GM20431 (cell line): ENCODE measurements at regions not wholly inside any gene's neighbourhood (a gene's known extent, or its start where the extent isn't known, plus 50 kb on each side); places are given as distances from the start of the nearest gene placed in this dataset.

Experiments used
- in situ Hi-C: fragments of 300-500 bp; cut with MseI, MboI; formaldehyde crosslinking; loops from one replicate; pipeline ENCODE4 v1.15.0; 2020; ENCODE audit warnings: low sequenced_read_pairs; ENCODE audit not compliant: unreplicated experiment

GRCh38 chr7:124516911-124517310 is 248.7 kb downstream of the GPR37 start:
- in situ Hi-C loops = no loop called here

- in situ Hi-C loops = no loop called here
Measured at GRCh38 chr7:124515106-124515830, 250.3 kb downstream of the GPR37 start.

DNA sequence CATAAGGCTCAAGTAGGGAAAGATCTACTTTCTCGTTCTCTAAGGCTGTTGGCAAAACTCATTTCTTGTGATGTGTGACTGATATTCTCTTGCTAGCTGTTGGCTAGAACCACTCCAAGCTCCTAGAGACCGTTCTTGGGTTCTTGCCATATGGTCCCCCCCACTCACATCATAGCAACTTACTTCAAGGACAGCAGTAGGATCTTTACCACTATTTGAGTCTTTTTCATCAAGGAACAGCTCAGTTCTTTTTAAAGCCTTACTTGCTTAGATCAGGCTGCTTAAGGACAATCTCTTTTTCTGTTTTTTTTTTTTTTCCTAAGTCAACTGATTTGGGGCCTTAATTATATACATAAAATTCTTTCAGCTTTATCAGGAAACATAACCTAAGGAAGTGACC is 251.1 kb downstream of the GPR37 start:
- in situ Hi-C loops = no loop called here

DNA sequence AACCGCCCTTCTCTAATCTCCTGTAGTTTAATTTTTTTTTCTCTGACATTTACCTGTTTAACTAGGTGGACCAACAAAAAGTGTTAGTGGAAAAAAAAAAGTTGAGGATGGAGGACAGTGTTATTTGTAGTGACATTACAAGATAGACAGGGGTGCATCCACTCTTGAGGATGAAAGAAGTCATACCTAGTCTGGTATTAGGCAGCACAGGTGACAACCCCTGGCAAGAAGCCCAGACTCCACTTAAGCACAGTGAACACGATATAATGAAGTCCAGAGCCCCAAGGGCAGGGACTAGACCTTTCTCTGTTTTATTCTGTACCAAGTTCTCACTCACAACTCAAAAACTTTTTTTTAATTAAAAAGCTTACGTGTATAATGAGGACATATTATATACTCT is 268.4 kb downstream of the GPR37 start:
- in situ Hi-C loops = no loop called here

- in situ Hi-C loops = no loop called here
Measured at GRCh38 chr7:124489925-124490324, 275.7 kb downstream of the GPR37 start.

- in situ Hi-C loops = no loop called here
Measured at GRCh38 chr7:124489082-124489819, 276.3 kb downstream of the GPR37 start.

DNA sequence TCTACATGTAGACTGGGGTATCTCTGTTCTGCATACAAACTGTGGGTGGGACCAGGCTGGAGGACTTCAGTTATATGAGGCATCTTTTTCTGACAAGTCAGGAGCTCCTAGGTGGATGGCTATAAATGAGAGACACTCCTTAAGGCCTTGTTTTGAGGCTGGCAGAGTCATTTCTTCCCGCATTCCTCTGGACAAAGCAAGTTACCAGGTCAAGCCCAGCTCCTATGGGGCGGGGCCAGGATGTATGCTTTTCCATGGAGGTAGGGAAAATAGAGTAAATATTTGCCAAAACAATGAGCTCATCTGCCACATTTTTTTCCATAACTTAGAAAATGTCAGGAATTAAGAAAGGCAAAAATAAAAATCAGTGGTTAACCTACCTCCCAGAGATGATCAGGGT is 283.4 kb downstream of the GPR37 start:
- in situ Hi-C loops = no loop called here

- in situ Hi-C loops = no loop called here
Measured at GRCh38 chr7:124480821-124481290, 284.7 kb downstream of the GPR37 start.

- in situ Hi-C loops = no loop called here
Measured at GRCh38 chr7:124480036-124480820, 285.4 kb downstream of the GPR37 start.

- in situ Hi-C loops = no loop called here
Measured at GRCh38 chr7:124462249-124462648, 303.3 kb downstream of the GPR37 start.

- in situ Hi-C loops = no loop called here
Measured at GRCh38 chr7:124460555-124460954, 305.0 kb downstream of the GPR37 start.

DNA sequence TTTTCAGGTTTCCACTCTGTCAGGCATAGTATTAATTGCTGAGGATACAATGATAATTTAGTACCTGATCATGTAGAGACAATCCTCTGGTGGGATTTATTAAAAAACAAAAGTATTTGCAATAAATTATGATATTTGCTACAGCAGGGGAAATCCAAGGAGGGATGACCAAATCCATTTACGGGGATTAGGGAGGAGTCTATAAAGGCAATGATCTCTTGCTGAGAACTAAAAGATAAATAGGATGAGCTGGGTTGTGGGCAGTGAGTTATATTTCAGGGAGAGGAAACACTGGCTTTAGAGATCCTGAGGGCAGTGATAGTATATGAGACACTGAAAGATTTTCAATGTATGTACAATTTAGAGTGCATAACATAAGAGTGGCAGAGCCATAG is 305.5 kb downstream of the GPR37 start:
- in situ Hi-C loops = no loop called here

GRCh38 chr7:124459101-124460055 is 306.2 kb downstream of the GPR37 start:
- in situ Hi-C loops = no loop called here

GRCh38 chr7:124457841-124458240 is 307.8 kb downstream of the GPR37 start:
- in situ Hi-C loops = no loop called here

GRCh38 chr7:124456286-124456685 is 309.3 kb downstream of the GPR37 start:
- in situ Hi-C loops = no loop called here

DNA sequence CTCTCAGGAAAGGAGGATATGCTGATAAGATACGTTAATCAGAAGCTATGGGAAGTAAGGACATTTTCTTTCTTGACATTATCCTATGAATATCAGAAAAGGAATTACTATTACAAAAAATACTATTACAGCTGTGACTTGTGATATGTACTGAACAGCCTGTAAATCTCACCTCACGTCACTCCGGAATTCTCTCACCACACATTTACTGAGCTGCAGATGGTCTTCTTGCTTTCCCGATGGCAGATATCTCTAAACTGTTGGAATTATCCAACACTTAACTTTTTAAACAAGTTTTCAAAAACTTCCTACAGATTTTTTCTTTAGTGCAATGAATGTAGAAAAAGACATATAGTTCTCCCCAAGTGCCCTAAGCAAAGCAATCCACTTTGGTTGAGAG is 313.4 kb downstream of the GPR37 start:
- in situ Hi-C loops = no loop called here

DNA sequence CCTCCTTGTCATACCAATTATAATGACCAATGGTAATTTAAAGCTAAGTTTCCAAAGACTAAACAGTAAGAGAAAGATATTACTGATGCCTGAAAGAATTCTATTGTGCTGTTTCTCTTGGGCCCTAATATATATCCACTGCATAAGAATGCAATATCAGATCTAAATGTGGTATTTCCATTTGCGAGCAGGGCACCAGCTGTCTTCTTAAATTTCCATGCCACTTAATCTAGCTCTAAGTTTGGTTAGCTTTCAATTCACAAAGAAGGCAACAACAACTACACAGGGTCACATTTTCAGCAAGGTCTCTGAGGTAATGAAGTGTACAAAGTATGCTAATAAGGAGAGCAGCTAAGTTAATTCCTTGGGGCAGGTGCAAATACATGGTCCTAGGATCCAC is 315.7 kb downstream of the GPR37 start:
- in situ Hi-C loops = no loop called here

- in situ Hi-C loops = no loop called here
Measured at GRCh38 chr7:124444696-124445480, 320.7 kb downstream of the GPR37 start.

- in situ Hi-C loops = no loop called here
Measured at GRCh38 chr7:124443762-124444161, 321.8 kb downstream of the GPR37 start.
